ENCODE measurements at regions not wholly inside any gene's neighbourhood (a gene's known extent, or its start where the extent isn't known, plus 50 kb on each side); places are given as distances from the start of the nearest gene placed in this dataset.

GRCh38 chr15:70240082-70240481 lies 142.4 kb upstream of the TLE3 start:
- H3K9me3 ChIP-seq: no peaks in the 10 kb centered on the region
- 91% methylated on average over 4 of the region's 4 CpGs for WGBS
- H3K36me3 ChIP-seq: no peaks in the 10 kb centered on the region
- H3K27ac ChIP-seq: no peak overlapping the region
- H3K27me3 ChIP-seq (replicated peaks; ENCODE audit: insufficient read depth): no peaks in the 10 kb centered on the region
- DNase-seq (ENCODE audit: low spot score): no peak
- intact Hi-C loops (cut with DNase I): no loop called here
- TF ChIP-seq POLR2A (IDR thresholded peaks at IDR 0.05): no peak
- TF ChIP-seq POLR2AphosphoS5 (IDR thresholded peaks at IDR 0.05): no peak
- TF ChIP-seq, protein P1, sequence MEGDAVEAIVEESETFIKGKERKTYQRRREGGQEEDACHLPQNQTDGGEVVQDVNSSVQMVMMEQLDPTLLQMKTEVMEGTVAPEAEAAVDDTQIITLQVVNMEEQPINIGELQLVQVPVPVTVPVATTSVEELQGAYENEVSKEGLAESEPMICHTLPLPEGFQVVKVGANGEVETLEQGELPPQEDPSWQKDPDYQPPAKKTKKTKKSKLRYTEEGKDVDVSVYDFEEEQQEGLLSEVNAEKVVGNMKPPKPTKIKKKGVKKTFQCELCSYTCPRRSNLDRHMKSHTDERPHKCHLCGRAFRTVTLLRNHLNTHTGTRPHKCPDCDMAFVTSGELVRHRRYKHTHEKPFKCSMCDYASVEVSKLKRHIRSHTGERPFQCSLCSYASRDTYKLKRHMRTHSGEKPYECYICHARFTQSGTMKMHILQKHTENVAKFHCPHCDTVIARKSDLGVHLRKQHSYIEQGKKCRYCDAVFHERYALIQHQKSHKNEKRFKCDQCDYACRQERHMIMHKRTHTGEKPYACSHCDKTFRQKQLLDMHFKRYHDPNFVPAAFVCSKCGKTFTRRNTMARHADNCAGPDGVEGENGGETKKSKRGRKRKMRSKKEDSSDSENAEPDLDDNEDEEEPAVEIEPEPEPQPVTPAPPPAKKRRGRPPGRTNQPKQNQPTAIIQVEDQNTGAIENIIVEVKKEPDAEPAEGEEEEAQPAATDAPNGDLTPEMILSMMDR (IDR thresholded peaks at IDR 0.05): no peak
- no peak overlapping the region for H3K4me3 ChIP-seq
- no peaks in the 10 kb centered on the region for H3K4me1 ChIP-seq (replicated peaks)

GRCh38 chr15:70238917-70239316 lies 141.2 kb upstream of the TLE3 start:
- DNase-seq (ENCODE audit: low spot score): no peak
- H3K9me3 ChIP-seq: no peaks in the 10 kb centered on the region
- H3K36me3 ChIP-seq: no peaks in the 10 kb centered on the region
- no peak for TF ChIP-seq POLR2A (IDR thresholded peaks at IDR 0.05)
- TF ChIP-seq POLR2AphosphoS5 (IDR thresholded peaks at IDR 0.05): no peak
- TF ChIP-seq, protein P1 (IDR thresholded peaks at IDR 0.05): no peak
- H3K4me3 ChIP-seq: no peak overlapping the region
- 90% methylated on average over 3 of the region's 3 CpGs for WGBS
- no peaks in the 10 kb centered on the region for H3K4me1 ChIP-seq (replicated peaks)
- intact Hi-C loops (cut with DNase I): no loop called here
- H3K27ac ChIP-seq: no peak overlapping the region
- H3K27me3 ChIP-seq (replicated peaks; ENCODE audit: insufficient read depth): no peaks in the 10 kb centered on the region

- TF ChIP-seq POLR2A (IDR thresholded peaks at IDR 0.05) (no peak), POLR2AphosphoS5 (IDR thresholded peaks at IDR 0.05) (no peak)
- TF ChIP-seq, protein P1 (IDR thresholded peaks at IDR 0.05): no peak
- Histone ChIP-seq H3K27me3 (replicated peaks; ENCODE audit: insufficient read depth) (no peaks in the 10 kb centered on the region), H3K4me1 (replicated peaks) (no peaks in the 10 kb centered on the region), H3K4me3 (no peak overlapping the region), H3K9me3 (no peaks in the 10 kb centered on the region), H3K27ac (no peak overlapping the region), H3K36me3 (no peaks in the 10 kb centered on the region)
- DNase-seq (ENCODE audit: low spot score): no peak
- intact Hi-C loops (cut with DNase I): no loop called here
- 94% methylated on average over 2 of the region's 2 CpGs for WGBS
Observed at GRCh38 chr15:70237626-70238025, 139.9 kb upstream of the TLE3 start.

DNA sequence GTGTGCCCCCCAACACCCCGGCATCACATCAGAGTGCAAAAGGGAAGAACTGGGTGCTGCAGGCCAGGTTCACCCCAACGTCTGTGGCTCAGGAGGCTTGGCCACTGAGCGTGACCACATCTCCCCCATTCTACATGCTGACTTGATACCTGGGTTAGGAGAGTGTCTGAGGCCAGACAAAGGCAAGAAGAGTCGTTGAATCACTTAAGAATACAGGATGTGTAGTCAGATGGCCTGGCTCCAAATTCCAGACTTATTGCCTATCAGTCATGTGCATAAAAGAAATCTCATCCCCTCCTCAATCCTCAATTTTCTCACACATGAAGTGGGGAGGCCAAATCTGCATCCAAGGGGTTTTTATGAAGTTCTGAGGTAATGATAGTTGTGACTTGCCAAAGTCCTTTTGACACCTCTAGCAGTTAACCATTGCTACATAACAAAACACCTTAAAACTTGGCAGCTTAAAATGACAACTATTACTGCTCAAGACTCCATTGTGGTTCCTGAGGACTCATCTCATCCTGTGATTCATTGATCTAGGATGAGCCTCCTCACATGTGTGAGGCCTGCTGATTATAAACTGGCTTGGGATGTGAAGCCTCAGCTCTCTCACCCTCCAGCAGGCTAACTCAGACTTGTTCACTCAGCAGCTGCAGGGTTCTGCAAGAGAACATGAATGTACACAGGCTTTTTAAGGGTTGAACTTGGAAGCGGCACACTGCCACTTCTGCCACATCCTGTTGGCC lies 138.8 kb upstream of the TLE3 start:
- Histone ChIP-seq H3K4me3 (no peak overlapping the region), H3K27me3 (replicated peaks; ENCODE audit: insufficient read depth) (no peaks in the 10 kb centered on the region), H3K4me1 (replicated peaks) (no peaks in the 10 kb centered on the region), H3K27ac (no peak overlapping the region), H3K36me3 (no peaks in the 10 kb centered on the region), H3K9me3 (no peaks in the 10 kb centered on the region)
- TF ChIP-seq, protein P1 (IDR thresholded peaks at IDR 0.05): no peak
- TF ChIP-seq POLR2AphosphoS5 (IDR thresholded peaks at IDR 0.05) (no peak), POLR2A (IDR thresholded peaks at IDR 0.05) (no peak)
- DNase-seq (ENCODE audit: low spot score): no peak
- WGBS: 83% methylated on average over 5 of the region's 5 CpGs
- intact Hi-C loops (cut with DNase I): no loop called here

GRCh38 chr15:70235347-70235746 lies 137.6 kb upstream of the TLE3 start:
- Histone ChIP-seq H3K36me3 (no peaks in the 10 kb centered on the region), H3K27ac (no peak overlapping the region), H3K9me3 (no peaks in the 10 kb centered on the region), H3K27me3 (replicated peaks; ENCODE audit: insufficient read depth) (no peaks in the 10 kb centered on the region), H3K4me3 (no peak overlapping the region), H3K4me1 (replicated peaks) (no peaks in the 10 kb centered on the region)
- TF ChIP-seq POLR2A (IDR thresholded peaks at IDR 0.05) (no peak), POLR2AphosphoS5 (IDR thresholded peaks at IDR 0.05) (no peak)
- TF ChIP-seq, protein P1 (IDR thresholded peaks at IDR 0.05): no peak
- no peak for DNase-seq (ENCODE audit: low spot score)
- WGBS: 34% methylated on average over 5 of the region's 5 CpGs
- intact Hi-C loops (cut with DNase I): no loop called here

Data from prostate gland (tissue), 2 donors.